HepG2 (cell line): ENCODE measurements at regions not wholly inside any gene's neighbourhood (a gene's known extent, or its start where the extent isn't known, plus 50 kb on each side); places are given as distances from the start of the nearest gene placed in this dataset.

Experiments
- ATAC-seq: fragments of 200-7000 bp; cut with Tn5 transposase; 3 replicates; pipeline ENCODE4 v1.9.1; 2020; ENCODE audit warnings: mild to moderate bottlenecking, moderate library complexity
- BruUV-seq: library from RNA; stranded (reverse); fragments of 400-500 nt; replicated peaks from 2 replicates; lab custom pipeline; 2021; lab: Mats Ljungman, UMichigan
- CTCF ChIA-PET: fragments of 300-600 bp; formaldehyde crosslinking; extraction: SDS; loops from one replicate; lab custom pipeline; 2021; ENCODE audit warnings: low total read pairs, inconsistent platforms, low intra/inter-chr PET ratio; lab: Yijun Ruan, JAX
- POLR2A ChIA-PET: fragments of 350-600 bp; sonication (Branson Sonifier 250); formaldehyde crosslinking; loops from one replicate; lab custom pipeline; 2020; ENCODE audit warnings: antibody characterized with exemption, inconsistent platforms; lab: Yijun Ruan, JAX
- DNase-seq: peaks from one replicate; pipeline ENCODE4 v3.0.0-alpha.2; 2015; ENCODE audit warnings: low spot score
- FAIRE-seq: peaks from 3 replicates; lab custom pipeline; 2011; peaks lifted over from hg19 to GRCh38; lab: Jason Lieb, UNC
- H2AFZ ChIP-seq: one replicate; pipeline ENCODE4 v1.6.1; 2011; ENCODE audit warnings: low read length, inconsistent platforms
- H3K27ac ChIP-seq: fragments of 300-600 bp; 3 replicates; pipeline ENCODE4 v1.8.0; 2011; ENCODE audit warnings: mixed run types, mild to moderate bottlenecking, mixed read lengths, low read length, inconsistent platforms; ENCODE audit not compliant: insufficient read depth; ENCODE audit errors: extremely low read length
- H3K27me3 ChIP-seq, 2 experiments: fragments of 200-600 bp in 1 of 2; 2 replicates in 1 of 2; 3 replicates in 1 of 2; pipeline versions ENCODE4 v1.6.0 to v1.8.0; 2011; ENCODE audit warnings: low read length in 2 of 2, mild to moderate bottlenecking in 2 of 2, moderate library complexity in 2 of 2, inconsistent platforms in 1 of 2; ENCODE audit not compliant: insufficient read depth in 2 of 2, control insufficient read depth in 1 of 2
- H3K36me3 ChIP-seq, 2 experiments: fragments of 200-600 bp in 1 of 2; replicated peaks in 1 of 2; 2 replicates in 1 of 2; 3 replicates in 1 of 2; pipeline versions ENCODE4 v1.5.1 to v1.8.0; 2011; ENCODE audit warnings: low read length in 2 of 2, inconsistent platforms in 1 of 2; ENCODE audit not compliant: insufficient read depth in 2 of 2, control insufficient read depth in 1 of 2
- H3K4me1 ChIP-seq: 2 replicates; pipeline ENCODE4 v1.5.1; 2012; ENCODE audit warnings: low read length, inconsistent platforms; ENCODE audit not compliant: insufficient read depth
- H3K4me2 ChIP-seq: 2 replicates; pipeline ENCODE4 v1.6.0; 2011; ENCODE audit warnings: low read depth, low read length, inconsistent platforms
- H3K4me3 ChIP-seq, 3 experiments: fragments of 200-600 bp in 1 of 3; sonication (generic), shearing (Covaris generic) in 1 of 3; replicated peaks in 1 of 3; 2 replicates each; pipeline ENCODE4 v1.5.1; 2011 to 2016; ENCODE audit warnings: low read length in 3 of 3, inconsistent platforms in 2 of 3, low read depth in 2 of 3, mild to moderate bottlenecking in 2 of 3, control low read depth in 1 of 3, mixed read lengths in 1 of 3; ENCODE audit not compliant: insufficient read depth in 1 of 3
- H3K79me2 ChIP-seq: one replicate; pipeline ENCODE4 v1.6.1; 2011; ENCODE audit warnings: low read length, inconsistent platforms; ENCODE audit not compliant: insufficient read depth
- H3K9ac ChIP-seq: 2 replicates; pipeline ENCODE4 v1.6.0; 2011; ENCODE audit warnings: mild to moderate bottlenecking, low read depth, low read length, inconsistent platforms; ENCODE audit not compliant: insufficient read depth
- H3K9me3 ChIP-seq: 2 replicates; pipeline ENCODE4 v1.5.1; 2012; ENCODE audit warnings: mild to moderate bottlenecking, low read length
- H4K20me1 ChIP-seq: 2 replicates; pipeline ENCODE4 v1.6.0; 2011; ENCODE audit warnings: inconsistent platforms, mild to moderate bottlenecking, low read length, moderate library complexity; ENCODE audit not compliant: insufficient read depth
- CAMTA2 ChIP-seq: sonication (generic); formaldehyde crosslinking; IDR thresholded peaks from 2 replicates; pipeline ENCODE4 v1.4.0; 2020; ENCODE audit warnings: mild to moderate bottlenecking, missing genetic modification reagents, borderline replicate concordance
- CHD2 ChIP-seq: IDR thresholded peaks from 2 replicates; pipeline ENCODE4 v1.6.1; 2011; ENCODE audit warnings: low read depth, low read length, improper control_type of control experiment
- ELK4 ChIP-seq: sonication (generic); formaldehyde crosslinking; IDR thresholded peaks from 2 replicates; pipeline ENCODE4 v1.9.0; 2021; ENCODE audit warnings: missing genetic modification reagents, borderline replicate concordance
- KMT2A ChIP-seq: sonication (generic); formaldehyde crosslinking; IDR thresholded peaks from 2 replicates; pipeline ENCODE4 v1.4.0; 2020; ENCODE audit warnings: missing genetic modification reagents
- NFE2L1 ChIP-seq: sonication (generic); formaldehyde crosslinking; IDR thresholded peaks from 2 replicates; pipeline ENCODE4 v1.4.0; 2020; ENCODE audit warnings: missing genetic modification reagents, mild to moderate bottlenecking, borderline replicate concordance
- ZC3H13 ChIP-seq: sonication (generic); formaldehyde crosslinking; IDR thresholded peaks from 2 replicates; pipeline ENCODE4 v1.8.1; 2023; ENCODE audit warnings: mild to moderate bottlenecking, missing genetic modification reagents, moderate library complexity
- ZNF121 ChIP-seq: sonication (generic); formaldehyde crosslinking; IDR thresholded peaks from 2 replicates; pipeline ENCODE4 v1.5.0; 2020; ENCODE audit warnings: mild to moderate bottlenecking, missing genetic modification reagents
- ZNF160 ChIP-seq: sonication (generic); formaldehyde crosslinking; IDR thresholded peaks from 2 replicates; pipeline ENCODE4 v1.8.0; 2022; ENCODE audit warnings: mild to moderate bottlenecking, inconsistent platforms, missing genetic modification reagents
- ZNF510 ChIP-seq: sonication (generic); formaldehyde crosslinking; IDR thresholded peaks from 2 replicates; pipeline ENCODE4 v1.4.0; 2020; ENCODE audit warnings: low read depth, mild to moderate bottlenecking, missing genetic modification reagents
- ZSCAN12 ChIP-seq: sonication (generic); formaldehyde crosslinking; IDR thresholded peaks from 2 replicates; pipeline ENCODE4 v1.9.0; 2021; ENCODE audit warnings: mild to moderate bottlenecking, missing genetic modification reagents
- ZSCAN5A ChIP-seq: sonication (generic); formaldehyde crosslinking; IDR thresholded peaks from 2 replicates; pipeline ENCODE4 v1.8.0; 2022; ENCODE audit warnings: mild to moderate bottlenecking, missing genetic modification reagents, borderline replicate concordance
- WGBS: methylation state at CpG from one replicate; pipeline ENCODE4 v1.1.6; 2017; ENCODE audit warnings: low lambda C conversion rate; 5-methylcytosine and 5-hydroxymethylcytosine counted together
- in situ Hi-C: cut with HindIII; loops from 2 replicates; pipeline ENCODE4 v1.10.0; 2017; ENCODE audit warnings: low pct_unique_long_range_greater_than_20kb; ENCODE audit not compliant: extremely low pct_ligation_motif_present
- intact Hi-C: fragments of 100-400 bp; cut with micrococcal nuclease; formaldehyde crosslinking; loops from one replicate; pipeline ENCODE4 v1.10.0; 2022; ENCODE audit not compliant: unreplicated experiment

- Histone ChIP-seq H3K4me2 (no peak overlapping the region), H2AFZ (no peak overlapping the region), H3K4me1 (no peaks in the 10 kb centered on the region), H4K20me1 (no peaks in the 10 kb centered on the region), H3K27ac (no peak overlapping the region), H3K9me3 (no peaks in the 10 kb centered on the region), H3K27me3 (no peaks in the 10 kb centered on the region; a peak in 1 of 5 replicates), H3K36me3 (no peaks in the 10 kb centered on the region), H3K79me2 (no peaks in the 10 kb centered on the region), H3K4me3 (no peak overlapping the region), H3K9ac (no peak overlapping the region)
- intact Hi-C loops (no loop called here), in situ Hi-C loops (no loop called here)
- CTCF ChIA-PET = no interaction called here
- TF ChIP-seq ELK4 = no peak
- no peak for TF ChIP-seq NFE2L1
- no peak for TF ChIP-seq KMT2A (CRISPR knock-in tag)
- TF ChIP-seq ZNF510 (CRISPR knock-in tag) = no peak
- TF ChIP-seq ZNF121 (CRISPR knock-in tag) = no peak
- no peak for TF ChIP-seq ZNF160
- TF ChIP-seq ZC3H13 (CRISPR knock-in tag) = no peak
- POLR2A ChIA-PET = no interaction called here
- FAIRE-seq = no peak
- no TSS peak for BruUV-seq
- WGBS = 11% methylated on average over 3 of the region's 3 CpGs
- no peak for DNase-seq
- no peak for ATAC-seq
Observed at GRCh38 chr9:79028101-79028500, 543.7 kb upstream of the TLE4 start.

DNA sequence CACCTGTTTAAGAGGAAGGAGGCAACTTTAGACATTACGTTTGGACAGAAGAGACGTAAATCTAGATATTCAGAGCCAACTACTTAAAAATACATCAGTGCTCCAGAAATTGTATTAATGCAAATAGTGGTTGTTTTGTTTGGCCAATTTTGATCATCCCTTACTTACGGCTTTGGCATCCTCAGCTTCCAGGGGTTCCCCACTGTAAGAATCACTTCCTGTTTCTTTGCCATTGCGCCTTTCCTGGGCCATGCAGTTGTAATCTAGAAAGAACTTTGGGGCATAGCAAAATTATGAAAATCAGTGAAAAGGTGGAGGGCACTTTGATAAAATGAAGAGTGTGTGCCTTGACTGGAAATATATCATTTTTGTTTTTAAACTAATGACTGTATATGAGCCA is 537.2 kb upstream of the TLE4 start:
- CTCF ChIA-PET = no interaction called here
- intact Hi-C loops (no loop called here), in situ Hi-C loops (no loop called here)
- ATAC-seq (no peak), DNase-seq (no peak), FAIRE-seq (no peak)
- H3K36me3 ChIP-seq = no peaks in the 10 kb centered on the region
- no peak overlapping the region for H3K9ac ChIP-seq
- no TSS peak for BruUV-seq
- H3K4me1 ChIP-seq = no peaks in the 10 kb centered on the region
- POLR2A ChIA-PET = no interaction called here
- no peak overlapping the region for H3K4me2 ChIP-seq
- no peaks in the 10 kb centered on the region for H3K9me3 ChIP-seq
- 35% methylated on average over 4 of the region's 4 CpGs for WGBS
- H3K79me2 ChIP-seq = no peaks in the 10 kb centered on the region
- H4K20me1 ChIP-seq = no peaks in the 10 kb centered on the region
- H3K27me3 ChIP-seq = no peaks in the 10 kb centered on the region
- H2AFZ ChIP-seq = no peak overlapping the region
- H3K27ac ChIP-seq = no peak overlapping the region
- H3K4me3 ChIP-seq = no peak overlapping the region
- TF ChIP-seq CAMTA2 (CRISPR knock-in tag) (no peak), ZSCAN12 (no peak), CHD2 (no peak), ZSCAN5A (no peak)
